Ovary (tissue), 7 donors: ENCODE measurements at regions not wholly inside any gene's neighbourhood (a gene's known extent, or its start where the extent isn't known, plus 50 kb on each side); places are given as distances from the start of the nearest gene placed in this dataset.
"Not testable (repeated sequence)": the region's sequence is repeated elsewhere in the genome, so short reads cannot be mapped to it uniquely, and the experiment has no call there.

Experiments
- DNase-seq, 5 donors: peaks; one replicate each; pipeline ENCODE4 v3.0.0-alpha.2; 2019 to 2020
- H3K27ac ChIP-seq, 2 donors: fragments of 200-600 bp; one replicate each; pipeline versions ENCODE4 v1.5.1 to v1.8.0; 2019 to 2022
- H3K27me3 ChIP-seq: fragments of 200-600 bp; one replicate; pipeline ENCODE4 v1.8.0; 2022
- H3K36me3 ChIP-seq: fragments of 200-600 bp; sonication (generic); one replicate; pipeline ENCODE4 v1.5.1; 2019
- H3K4me1 ChIP-seq: one replicate; pipeline ENCODE4 v1.8.1; 2013; ENCODE audit warnings: mild to moderate bottlenecking, moderate library complexity; ENCODE audit not compliant: insufficient read depth
- H3K4me3 ChIP-seq: fragments of 200-600 bp; sonication (generic); one replicate; pipeline ENCODE4 v1.5.1; 2017
- H3K9me3 ChIP-seq, 2 donors: fragments of 200-600 bp in 1 of 2; sonication (generic) in 1 of 2; one replicate each; pipeline versions ENCODE4 v1.5.1 to v1.8.1; 2013 to 2019; ENCODE audit warnings: mild to moderate bottlenecking in 1 of 2, moderate library complexity in 1 of 2
- CTCF ChIP-seq, 3 donors: fragments of 450-650 bp in 2 of 3; fragments of 200-600 bp in 1 of 3; IDR thresholded peaks; one replicate each; pipeline versions ENCODE4 v1.5.1 to v1.8.0; 2016 to 2022; ENCODE audit warnings: antibody characterized with exemption in 3 of 3, mild to moderate bottlenecking in 1 of 3
- EP300 ChIP-seq: sonication (generic); formaldehyde crosslinking; IDR thresholded peaks from one replicate; pipeline ENCODE4 v1.6.1; 2017; ENCODE audit warnings: antibody characterized with exemption
- POLR2A ChIP-seq: fragments of 450-650 bp; IDR thresholded peaks from one replicate; pipeline ENCODE4 v1.6.1; 2017; ENCODE audit warnings: antibody characterized with exemption, mild to moderate bottlenecking, moderate library complexity
- WGBS, 3 donors: extraction: QIAGEN DNeasy Blood & Tissue Kit in 1 of 3; methylation state at CpG; one replicate each; pipeline versions ENCODE4 v1.1.5 to v1.1.7; 2013 to 2017; 5-methylcytosine and 5-hydroxymethylcytosine counted together
- intact Hi-C, 4 donors: fragments of 100-400 bp; cut with DNase I; formaldehyde crosslinking; loops; one replicate each; pipeline versions ENCODE4 v1.11.0 to v1.15.1; 2022 to 2023
- donor health status: DM: no; HTN: no; CAD: no; lungs with moderate emphysema.
- donor health status: DM: no; HTN: no; CAD: no.
- donor health status: Bipolar disorder and iron deficiency.
- donor health status: DM: no; HTN: no; CAD: no.
- donor health status: DM: yes; HTN: yes; CAD: no.

- DNase-seq: no peak
Observed at GRCh38 chr7:118945911-118946682, 721.6 kb downstream of the ANKRD7 start.

GRCh38 chr7:118948508-118948907 is 724.0 kb downstream of the ANKRD7 start:
- H3K9me3 ChIP-seq: no peaks in the 10 kb centered on the region
- H3K27me3 ChIP-seq: no peaks in the 10 kb centered on the region
- intact Hi-C loops: no loop called here
- no peak overlapping the region for H3K27ac ChIP-seq
- no peak for DNase-seq
- no peak for TF ChIP-seq CTCF (IDR thresholded peaks at IDR 0.05)
- TF ChIP-seq POLR2A: no peak
- no peak for TF ChIP-seq EP300
- no peaks in the 10 kb centered on the region for H3K36me3 ChIP-seq
- H3K4me3 ChIP-seq: no peak overlapping the region
- no peaks in the 10 kb centered on the region for H3K4me1 ChIP-seq

More at GRCh38 chr7:118945911-118946682, 721.6 kb downstream of the ANKRD7 start:
- Histone ChIP-seq H3K36me3 (no peaks in the 10 kb centered on the region), H3K27me3 (no peaks in the 10 kb centered on the region), H3K4me3 (no peak overlapping the region), H3K27ac (no peak overlapping the region), H3K4me1 (no peaks in the 10 kb centered on the region), H3K9me3 (no peaks in the 10 kb centered on the region)
- TF ChIP-seq EP300 (no peak), CTCF (IDR thresholded peaks at IDR 0.05) (no peak), POLR2A (no peak)
- WGBS, 3 donors: 92 to 94% (median 93%) methylated on average over 13 of the region's 13 CpGs
- intact Hi-C loops: no loop called here

GRCh38 chr7:118949031-118949430 is 724.5 kb downstream of the ANKRD7 start:
- H3K9me3 ChIP-seq: no peaks in the 10 kb centered on the region

GRCh38 chr7:118956285-118956684 is 731.8 kb downstream of the ANKRD7 start:
- H3K27ac ChIP-seq, H3K4me3 ChIP-seq, intact Hi-C loops, H3K27me3 ChIP-seq, H3K9me3 ChIP-seq, H3K36me3 ChIP-seq, H3K4me1 ChIP-seq, DNase-seq: not testable (repeated sequence)
- 25 to 60% (median 29%) methylated on average over 2 of the region's 2 CpGs for WGBS, 3 donors

More at GRCh38 chr7:118949031-118949430, 724.5 kb downstream of the ANKRD7 start:
- intact Hi-C loops: no loop called here
- H3K27me3 ChIP-seq: no peaks in the 10 kb centered on the region
- 87 to 89% (median 88%) methylated on average over 1 of the region's 1 CpG for WGBS, 3 donors
- no peaks in the 10 kb centered on the region for H3K36me3 ChIP-seq
- H3K4me1 ChIP-seq: no peaks in the 10 kb centered on the region
- no peak overlapping the region for H3K27ac ChIP-seq
- no peak overlapping the region for H3K4me3 ChIP-seq
- no peak for DNase-seq
- no peak for TF ChIP-seq POLR2A
- TF ChIP-seq EP300: no peak
- TF ChIP-seq CTCF (IDR thresholded peaks at IDR 0.05): no peak

GRCh38 chr7:118969370-118969769 is 744.9 kb downstream of the ANKRD7 start:
- no peak overlapping the region for H3K4me3 ChIP-seq
- H3K27me3 ChIP-seq: no peaks in the 10 kb centered on the region
- intact Hi-C loops: no loop called here
- no peak for DNase-seq
- 5 to 32% (median 6%) methylated on average over 1 of the region's 1 CpG for WGBS, 3 donors
- H3K4me1 ChIP-seq: no peaks in the 10 kb centered on the region
- H3K36me3 ChIP-seq: no peaks in the 10 kb centered on the region
- TF ChIP-seq CTCF (IDR thresholded peaks at IDR 0.05) (no peak), POLR2A (no peak), EP300 (no peak)
- H3K9me3 ChIP-seq: no peaks in the 10 kb centered on the region
- no peak overlapping the region for H3K27ac ChIP-seq
